Aorta (tissue), 5 donors: ENCODE measurements at regions not wholly inside any gene's neighbourhood (a gene's known extent, or its start where the extent isn't known, plus 50 kb on each side); places are given as distances from the start of the nearest gene placed in this dataset.

ENCODE experiments used
- ATAC-seq: fragments of 200-7000 bp; cut with Tn5 transposase; one replicate; pipeline ENCODE4 v1.9.1; 2022; ENCODE audit warnings: moderate library complexity; ENCODE audit not compliant: low FRiP score
- DNase-seq, 2 donors: peaks; one replicate each; pipeline ENCODE4 v3.0.0-alpha.2; 2020
- H3K27ac ChIP-seq, 2 donors: one replicate each; pipeline ENCODE4 v1.5.1; 2013; ENCODE audit warnings: low read length in 2 of 2, mild to moderate bottlenecking in 2 of 2, moderate library complexity in 2 of 2, control low read depth in 1 of 2, inconsistent platforms in 1 of 2, low read depth in 1 of 2
- H3K27me3 ChIP-seq, 2 donors: one replicate each; pipeline ENCODE4 v1.6.1; 2013; ENCODE audit warnings: control low read depth in 1 of 2, low read length in 1 of 2, mild to moderate bottlenecking in 1 of 2, moderate library complexity in 1 of 2; ENCODE audit not compliant: insufficient read depth in 2 of 2, control insufficient read depth in 1 of 2
- H3K36me3 ChIP-seq, 2 donors: one replicate each; pipeline ENCODE4 v1.6.1; 2013; ENCODE audit warnings: control low read depth in 1 of 2, low read length in 1 of 2, mild to moderate bottlenecking in 1 of 2; ENCODE audit not compliant: insufficient read depth in 2 of 2, control insufficient read depth in 1 of 2
- H3K4me1 ChIP-seq, 2 donors: one replicate each; pipeline ENCODE4 v1.6.1; 2013; ENCODE audit warnings: low read length in 2 of 2, control low read depth in 1 of 2, mild to moderate bottlenecking in 1 of 2, moderate library complexity in 1 of 2; ENCODE audit not compliant: insufficient read depth in 2 of 2, control insufficient read depth in 1 of 2
- H3K4me3 ChIP-seq, 2 donors: one replicate each; pipeline ENCODE4 v1.5.1; 2013; ENCODE audit warnings: low read length in 2 of 2, control low read depth in 1 of 2, mild to moderate bottlenecking in 1 of 2
- H3K9me3 ChIP-seq: one replicate; pipeline ENCODE4 v1.6.1; 2013; ENCODE audit warnings: mild to moderate bottlenecking, low read length; ENCODE audit not compliant: control insufficient read depth
- WGBS, 2 donors: extraction: QIAGEN DNeasy Blood & Tissue Kit; methylation state at CpG; one replicate each; pipeline ENCODE4 v1.1.7; 2013; 5-methylcytosine and 5-hydroxymethylcytosine counted together
- intact Hi-C, 2 donors: fragments of 100-400 bp; cut with DNase I; formaldehyde crosslinking; loops; one replicate each; pipeline versions ENCODE4 v1.14.2 to v1.15.0; 2022
- donor health status: healthy with polysubstance abuse.
- donor health status: Bipolar disorder and iron deficiency.
- donor health status: DM: no; HTN: no; CAD: no.
- donor health status: DM: no; HTN: no; CAD: no.
- donor health status: DM: yes; HTN: yes; CAD: no.

- H3K9me3 ChIP-seq: no peaks in the 10 kb centered on the region
- no peak overlapping the region for H3K4me3 ChIP-seq
- H3K4me1 ChIP-seq: no peaks in the 10 kb centered on the region
- WGBS, 2 donors: 76 to 81% methylated on average over 8 of the region's 8 CpGs
- H3K36me3 ChIP-seq: peaks cover 0 to 3% of the 10 kb centered on the region in 2 donors
- ATAC-seq (no peak), DNase-seq (no peak)
- intact Hi-C loops: no loop called here
- no peak overlapping the region for H3K27ac ChIP-seq
- H3K27me3 ChIP-seq: no peaks in the 10 kb centered on the region
Measured at GRCh38 chr6:144725736-144726522, 440.8 kb downstream of the UTRN start.

GRCh38 chr6:144728804-144729203 is 443.7 kb downstream of the UTRN start:
- H3K27me3 ChIP-seq: no peaks in the 10 kb centered on the region
- no peak overlapping the region for H3K4me3 ChIP-seq
- H3K4me1 ChIP-seq: no peaks in the 10 kb centered on the region
- peaks cover 2 to 4% of the 10 kb centered on the region in 2 donors for H3K36me3 ChIP-seq
- ATAC-seq (no peak), DNase-seq (no peak)
- intact Hi-C loops: no loop called here
- no peaks in the 10 kb centered on the region for H3K9me3 ChIP-seq
- H3K27ac ChIP-seq: no peak overlapping the region
- 84 to 89% methylated on average over 4 of the region's 4 CpGs for WGBS, 2 donors

DNA sequence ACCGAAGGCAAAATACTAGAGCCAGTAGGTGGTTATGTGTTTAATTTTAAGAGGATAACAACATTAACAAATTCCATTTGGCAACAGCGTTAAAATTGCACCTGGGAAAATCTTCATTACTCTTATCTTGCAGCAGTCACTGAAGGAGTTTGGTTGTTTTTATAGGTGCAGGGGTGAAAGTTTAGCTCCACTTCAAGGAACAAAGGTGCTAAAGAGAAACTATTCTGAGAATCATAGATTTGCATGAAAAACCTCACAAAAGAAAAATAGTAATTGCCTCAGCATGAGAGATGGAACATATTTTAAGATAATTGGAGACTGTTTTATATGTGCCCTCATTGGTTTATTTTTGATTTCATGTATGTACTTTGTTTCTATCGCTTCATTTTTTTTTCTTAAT is 444.4 kb downstream of the UTRN start:
- DNase-seq: no peak
- no peak overlapping the region for H3K4me3 ChIP-seq
- WGBS, 2 donors: 86 to 92% methylated on average over 3 of the region's 3 CpGs

DNA sequence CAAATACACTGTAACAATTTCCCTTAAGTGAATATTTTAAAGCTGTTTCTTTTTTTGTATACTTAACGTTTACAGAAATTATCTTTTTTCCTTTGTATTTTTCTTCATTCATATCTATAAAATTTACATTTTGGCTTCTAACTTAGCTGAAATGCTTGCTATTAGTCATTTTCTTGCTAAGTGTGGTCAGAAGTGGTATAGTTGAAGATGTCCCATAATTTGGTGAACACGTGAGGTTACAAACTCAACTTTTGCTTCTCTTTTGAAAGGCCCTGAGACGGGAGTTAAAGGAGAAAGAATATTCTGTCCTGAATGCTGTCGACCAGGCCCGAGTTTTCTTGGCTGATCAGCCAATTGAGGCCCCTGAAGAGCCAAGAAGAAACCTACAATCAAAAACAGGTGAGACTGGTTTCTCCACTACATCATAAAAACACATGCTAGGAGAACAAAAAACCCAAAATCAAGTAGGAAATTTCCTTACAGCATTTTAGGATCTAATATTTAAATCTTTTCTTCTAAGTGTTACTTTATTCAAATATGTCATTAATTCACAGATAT is 445.0 kb downstream of the UTRN start:
- Histone ChIP-seq H3K27me3 (no peaks in the 10 kb centered on the region), H3K9me3 (no peaks in the 10 kb centered on the region), H3K27ac (no peak overlapping the region), H3K4me1 (no peaks in the 10 kb centered on the region), H3K4me3 (no peak overlapping the region), H3K36me3 (peaks cover 3 to 4% of the 10 kb centered on the region in 2 donors)
- 84 to 88% methylated on average over 5 of the region's 5 CpGs for WGBS, 2 donors
- DNase-seq: no peak
- no peak for ATAC-seq
- intact Hi-C loops: no loop called here

More for the DNA sequence above, 444.4 kb downstream of the UTRN start:
- Histone ChIP-seq H3K36me3 (peaks cover 2 to 4% of the 10 kb centered on the region in 2 donors), H3K4me1 (no peaks in the 10 kb centered on the region), H3K27me3 (no peaks in the 10 kb centered on the region), H3K9me3 (no peaks in the 10 kb centered on the region), H3K27ac (no peak overlapping the region)
- no peak for ATAC-seq
- intact Hi-C loops: no loop called here

DNA sequence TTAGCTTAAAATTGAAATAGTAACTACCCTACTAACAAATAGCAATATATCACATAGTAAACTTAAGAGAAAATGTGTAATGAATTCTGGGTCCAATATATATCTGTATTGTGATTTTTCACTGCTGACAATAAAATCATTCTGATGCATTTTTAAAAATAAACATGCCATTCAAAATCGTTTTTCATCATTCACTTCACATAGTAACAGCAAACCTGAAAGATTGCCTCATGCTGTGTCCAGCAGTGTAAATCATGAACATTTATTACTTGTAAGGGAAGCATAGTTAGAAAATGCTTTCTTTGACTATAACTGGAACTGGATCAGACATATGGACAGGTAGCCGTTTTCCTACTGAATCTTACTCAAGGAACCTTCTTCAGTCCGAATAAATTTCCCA is 446.1 kb downstream of the UTRN start:
- peaks cover 3 to 4% of the 10 kb centered on the region in 2 donors for H3K36me3 ChIP-seq
- intact Hi-C loops: no loop called here
- 73 to 79% methylated on average over 3 of the region's 3 CpGs for WGBS, 2 donors

DNA sequence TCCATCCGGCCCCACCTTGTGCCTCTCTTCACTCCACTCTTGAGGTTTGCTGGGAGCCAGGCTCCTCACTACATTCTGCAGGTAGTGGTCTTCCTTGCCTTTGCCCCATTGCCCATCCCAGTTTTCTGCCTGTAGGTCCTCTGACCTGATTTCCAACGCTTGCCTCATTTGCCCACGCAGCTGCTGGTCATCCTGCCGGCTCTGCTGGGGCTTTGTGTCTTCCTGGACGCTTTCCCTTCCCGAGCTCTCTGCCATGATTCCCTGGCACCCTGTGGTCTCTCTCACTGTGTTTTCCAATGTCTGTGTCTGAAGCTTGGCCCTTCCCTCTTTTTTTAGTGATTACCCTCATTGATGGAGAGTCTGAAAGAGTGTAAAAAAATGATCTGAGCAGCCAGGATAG is 451.6 kb downstream of the UTRN start:
- DNase-seq: no peak
- Histone ChIP-seq H3K4me1 (no peaks in the 10 kb centered on the region), H3K4me3 (no peak overlapping the region), H3K9me3 (no peaks in the 10 kb centered on the region), H3K36me3 (peaks cover 0 to 4% of the 10 kb centered on the region in 2 donors), H3K27ac (no peak overlapping the region), H3K27me3 (no peaks in the 10 kb centered on the region)
- intact Hi-C loops: no loop called here
- ATAC-seq: no peak
- 80 to 83% methylated on average over 6 of the region's 6 CpGs for WGBS, 2 donors

More for the DNA sequence above, 446.1 kb downstream of the UTRN start:
- DNase-seq (no peak), ATAC-seq (no peak)
- no peaks in the 10 kb centered on the region for H3K4me1 ChIP-seq
- H3K9me3 ChIP-seq: no peaks in the 10 kb centered on the region
- no peak overlapping the region for H3K27ac ChIP-seq
- H3K4me3 ChIP-seq: no peak overlapping the region
- no peaks in the 10 kb centered on the region for H3K27me3 ChIP-seq

- intact Hi-C loops: no loop called here
- peaks cover 0 to 4% of the 10 kb centered on the region in 2 donors for H3K36me3 ChIP-seq
- WGBS, 2 donors: 93 to 94% methylated on average over 4 of the region's 4 CpGs
- H3K4me3 ChIP-seq: no peak overlapping the region
- ATAC-seq (no peak), DNase-seq (no peak)
- no peak overlapping the region for H3K27ac ChIP-seq
- H3K27me3 ChIP-seq: no peaks in the 10 kb centered on the region
- H3K9me3 ChIP-seq: no peaks in the 10 kb centered on the region
- H3K4me1 ChIP-seq: no peaks in the 10 kb centered on the region
Measured at GRCh38 chr6:144737998-144738397, 452.9 kb downstream of the UTRN start.

DNA sequence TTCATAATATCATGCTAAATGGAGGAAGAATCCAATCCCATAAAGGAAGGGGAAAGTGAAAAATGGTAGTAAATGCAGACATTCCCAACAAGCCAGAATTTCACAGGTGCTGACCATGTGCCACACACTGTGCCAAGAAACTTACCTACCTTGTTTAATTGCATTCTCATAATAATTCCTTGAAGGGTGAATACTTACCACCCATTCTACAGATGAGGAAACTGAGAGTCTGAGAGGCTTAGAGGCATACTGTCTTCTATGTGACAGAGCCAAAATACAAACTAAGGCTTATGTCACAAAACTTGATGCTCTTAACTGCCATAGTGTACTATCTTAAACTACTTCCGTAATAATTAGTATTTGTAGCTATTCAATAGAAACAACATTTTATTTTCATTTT is 454.7 kb downstream of the UTRN start:
- 99 to 100% methylated on average over 1 of the region's 1 CpG for WGBS, 2 donors
- H3K27ac ChIP-seq: no peak overlapping the region
- ATAC-seq: no peak

GRCh38 chr6:144741659-144742058 is 456.5 kb downstream of the UTRN start:
- no peaks in the 10 kb centered on the region for H3K27me3 ChIP-seq
- ATAC-seq (no peak), DNase-seq (no peak)
- no peaks in the 10 kb centered on the region for H3K4me1 ChIP-seq
- H3K9me3 ChIP-seq: no peaks in the 10 kb centered on the region
- intact Hi-C loops: no loop called here
- WGBS, 2 donors: 89 to 94% methylated on average over 3 of the region's 3 CpGs
- H3K4me3 ChIP-seq: no peak overlapping the region
- peaks cover 0 to 2% of the 10 kb centered on the region in 2 donors for H3K36me3 ChIP-seq
- no peak overlapping the region for H3K27ac ChIP-seq

More for the DNA sequence above, 454.7 kb downstream of the UTRN start:
- intact Hi-C loops: no loop called here
- Histone ChIP-seq H3K9me3 (no peaks in the 10 kb centered on the region), H3K27me3 (no peaks in the 10 kb centered on the region), H3K4me1 (no peaks in the 10 kb centered on the region), H3K4me3 (no peak overlapping the region), H3K36me3 (peaks cover 0 to 4% of the 10 kb centered on the region in 2 donors)
- no peak for DNase-seq
